Stimulated activated CD8-positive, alpha-beta memory T cell treated with anti-CD3 and anti-CD28 coated beads, Interleukin-4, amount 100 ng/mL, for 48 hours (primary cell): ENCODE measurements at regions not wholly inside any gene's neighbourhood (a gene's known extent, or its start where the extent isn't known, plus 50 kb on each side); places are given as distances from the start of the nearest gene placed in this dataset.
A peak's percentile ranks its signal among the peaks of the same experiment; 100 is the strongest.

Experiments used
- DNase-seq: peaks from one replicate; pipeline ENCODE4 v3.0.0-alpha.2; 2020

DNA sequence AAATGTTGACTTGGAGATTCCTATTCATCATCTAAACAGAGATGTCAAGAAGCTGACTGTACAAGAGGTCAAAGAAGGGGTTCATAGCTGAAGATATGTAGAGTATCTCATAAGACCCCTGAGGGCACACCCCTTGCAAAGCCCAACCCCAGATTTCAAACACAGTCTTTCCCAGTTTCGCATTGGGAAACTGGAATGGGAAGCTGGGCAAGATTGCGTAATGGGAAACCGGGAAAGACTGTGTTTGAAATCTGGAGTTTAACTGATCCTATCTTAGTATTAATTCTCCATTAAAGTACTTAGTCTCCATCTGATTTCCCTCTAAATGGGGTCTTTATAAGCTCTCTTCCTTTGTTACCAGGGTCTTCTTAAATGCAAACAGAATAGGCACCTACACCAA is 99.5 kb downstream of the FAM76B start:
- DNase-seq, result no peak

GRCh38 chr11:95688501-95689222 is 100.9 kb downstream of the FAM76B start:
- DNase-seq, result no peak

DNA sequence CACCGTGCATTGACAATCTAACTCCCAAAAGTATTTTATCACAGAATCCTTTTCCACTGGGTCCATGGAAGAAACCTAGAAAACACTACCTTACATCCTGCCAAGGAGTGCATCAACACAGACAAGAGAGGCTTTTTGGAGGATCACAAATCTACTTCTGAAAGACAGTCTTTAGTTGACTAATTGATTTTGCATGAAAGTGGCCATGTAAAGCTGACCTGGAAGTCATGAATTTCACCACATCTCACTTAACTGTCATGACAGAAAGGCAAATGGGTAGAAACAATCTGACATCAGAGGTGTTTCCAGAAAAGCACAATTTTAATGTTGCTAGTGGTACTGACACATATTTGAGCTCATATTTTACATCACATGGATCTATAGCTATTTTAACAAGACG is 101.6 kb downstream of the FAM76B start:
- no peak for DNase-seq

GRCh38 chr11:95686265-95686664 is 103.3 kb downstream of the FAM76B start:
- no peak for DNase-seq

GRCh38 chr11:95684701-95685100 is 104.9 kb downstream of the FAM76B start:
- no peak for DNase-seq

DNA sequence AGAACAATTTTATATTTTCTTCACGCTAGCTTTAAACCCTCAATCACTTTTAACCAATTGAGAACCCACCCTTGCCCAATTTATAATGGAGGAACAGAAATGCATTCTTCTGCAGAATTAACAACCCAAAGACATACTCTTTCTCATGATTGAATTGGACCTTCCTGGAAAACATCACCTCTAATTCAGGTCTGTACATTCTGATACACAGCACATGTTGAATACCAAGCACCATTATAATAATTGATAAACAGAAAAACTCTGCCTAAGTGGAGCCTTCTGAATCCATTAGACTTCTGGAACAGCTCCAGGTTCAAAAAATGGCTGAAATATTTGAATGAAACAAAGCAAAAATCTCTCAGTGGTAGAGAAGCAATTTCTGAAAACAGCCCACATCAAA is 105.4 kb downstream of the FAM76B start:
- no peak for DNase-seq

GRCh38 chr11:95682552-95682951 is 107.0 kb downstream of the FAM76B start:
- DNase-seq, result peak; percentile 47

DNA sequence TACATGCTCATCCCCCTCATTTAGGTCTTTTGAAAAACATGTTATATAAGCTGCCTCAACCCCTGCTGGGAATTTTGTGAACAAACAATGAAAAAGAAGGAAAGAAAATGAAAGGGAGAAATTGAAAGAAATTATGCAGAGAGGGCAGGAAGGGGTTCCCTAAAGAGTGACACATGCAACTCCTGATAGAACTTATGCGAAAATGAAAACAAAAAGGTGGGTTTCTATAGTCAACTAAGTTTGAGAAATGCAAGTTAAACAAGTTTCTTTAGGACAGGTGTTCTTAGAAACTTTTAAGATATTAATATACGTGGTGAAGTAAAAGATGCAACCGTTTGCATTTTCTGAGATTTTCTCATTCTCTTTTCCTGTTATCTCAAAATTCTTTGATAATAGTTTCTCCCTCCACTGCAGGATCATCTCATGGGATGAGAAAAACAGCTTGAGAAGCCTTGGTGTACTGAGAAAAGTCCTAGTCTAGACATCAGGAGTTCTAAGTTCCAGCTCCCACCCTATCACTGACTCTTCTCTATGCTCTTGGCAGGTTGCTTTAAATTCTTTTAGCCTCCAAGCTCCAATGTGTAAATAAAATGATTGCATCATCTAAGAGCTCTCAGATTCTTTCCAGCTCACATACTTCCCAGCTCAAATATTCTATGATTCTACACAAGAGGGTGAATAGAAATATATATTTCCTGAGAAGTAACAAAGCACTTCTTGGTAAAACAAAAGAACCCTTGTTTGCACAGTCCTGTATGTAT is 109.2 kb downstream of the FAM76B start:
- DNase-seq, result no peak

DNA sequence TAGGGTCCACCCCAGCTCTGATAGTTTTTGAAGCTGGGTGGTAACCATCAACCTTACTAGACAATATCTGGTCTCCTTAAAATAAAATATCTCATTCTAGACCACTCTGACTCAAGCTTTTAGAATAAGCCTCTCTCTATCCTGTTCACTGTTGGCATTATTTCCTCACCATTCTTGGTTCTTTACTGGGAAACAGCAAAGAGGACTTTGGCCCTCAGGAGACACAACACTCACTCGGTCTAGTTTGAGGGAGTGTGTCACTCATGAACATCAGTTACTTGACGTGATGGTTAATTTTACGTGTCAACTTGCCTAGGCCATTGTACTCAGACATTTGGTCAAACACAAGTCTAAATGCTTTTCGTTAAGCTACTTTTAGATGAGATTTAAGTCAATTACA is 110.6 kb downstream of the FAM76B start:
- no peak for DNase-seq

- DNase-seq, result no peak
These were observed 113.3 kb downstream of the FAM76B start for GRCh38 chr11:95676308-95676707.

DNA sequence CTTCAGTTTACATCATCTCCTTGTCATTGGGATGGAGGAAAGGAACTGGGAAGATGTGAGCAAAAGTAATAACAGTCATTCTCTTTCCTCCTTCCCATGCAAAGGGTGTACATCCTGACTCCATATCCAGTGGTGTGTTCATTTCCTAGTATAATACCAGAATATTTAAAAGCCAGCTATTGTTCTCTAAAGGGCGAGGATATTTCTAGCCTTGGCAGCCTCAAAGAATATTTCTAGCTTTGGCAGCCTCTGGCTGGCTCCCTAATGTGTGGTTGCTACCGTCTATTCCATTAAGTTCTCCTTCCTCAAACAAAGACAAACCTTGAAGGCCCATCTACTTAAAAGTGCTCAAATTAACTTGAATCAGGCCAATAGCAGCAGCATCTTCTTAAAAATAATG is 114.0 kb downstream of the FAM76B start:
- DNase-seq, result no peak

GRCh38 chr11:95674657-95675358 is 114.8 kb downstream of the FAM76B start:
- DNase-seq, result peak; percentile 57

DNA sequence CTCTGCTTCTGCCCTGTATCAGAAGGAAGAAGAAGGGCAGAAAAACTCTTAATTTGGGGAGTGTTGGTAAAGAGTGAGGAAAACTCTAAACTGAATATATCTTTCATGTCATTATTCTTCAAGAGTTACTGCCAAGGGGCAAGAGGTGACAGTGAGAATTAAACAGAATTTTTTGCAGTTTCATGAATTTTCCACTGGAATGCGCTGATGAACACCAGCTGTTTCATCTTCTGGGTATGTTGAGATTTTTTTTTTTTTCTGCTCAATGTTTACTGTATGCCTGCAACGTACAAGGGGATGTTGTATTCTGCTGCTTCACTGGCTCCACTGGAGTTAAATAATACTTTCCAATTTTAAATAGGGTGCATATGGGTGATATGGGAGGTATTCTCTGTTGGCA is 117.8 kb downstream of the FAM76B start:
- no peak for DNase-seq

DNA sequence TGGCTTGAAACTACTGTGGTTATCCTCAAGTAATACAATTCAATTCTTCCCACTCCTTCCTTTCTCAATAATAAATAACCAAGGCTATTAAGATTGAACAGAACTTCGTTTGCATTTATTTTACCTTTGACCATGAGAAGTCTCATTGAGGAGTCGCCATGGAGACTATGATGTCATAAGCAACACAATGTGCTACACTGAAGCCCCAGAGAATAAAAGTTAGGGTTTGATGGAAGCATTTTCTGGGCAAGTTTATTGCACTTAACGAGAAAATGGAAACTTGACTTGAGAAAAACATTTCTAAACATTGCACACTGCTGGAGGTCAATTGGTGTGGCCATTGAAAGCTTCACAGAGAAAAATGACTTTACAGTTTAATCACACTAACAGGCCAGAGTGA is 121.5 kb downstream of the FAM76B start:
- DNase-seq, result no peak

DNA sequence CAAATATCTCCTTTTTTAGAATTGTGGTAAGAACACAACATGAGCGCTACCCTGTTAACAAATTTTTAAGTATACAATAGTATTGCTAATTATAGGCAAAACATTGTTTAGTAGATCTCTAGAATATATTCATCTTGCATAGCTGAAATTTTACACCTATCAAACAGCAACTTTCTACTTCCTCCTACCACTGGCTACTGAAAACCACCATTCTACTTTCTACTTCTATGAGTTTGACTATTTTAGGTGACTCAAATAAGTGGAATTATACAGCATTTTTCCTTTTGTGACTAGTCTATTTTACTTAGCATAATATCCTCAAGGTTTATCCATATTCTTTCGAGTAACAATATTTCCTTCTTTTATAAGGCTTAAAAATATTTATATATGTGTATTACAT is 128.4 kb downstream of the FAM76B start:
- no peak for DNase-seq

DNA sequence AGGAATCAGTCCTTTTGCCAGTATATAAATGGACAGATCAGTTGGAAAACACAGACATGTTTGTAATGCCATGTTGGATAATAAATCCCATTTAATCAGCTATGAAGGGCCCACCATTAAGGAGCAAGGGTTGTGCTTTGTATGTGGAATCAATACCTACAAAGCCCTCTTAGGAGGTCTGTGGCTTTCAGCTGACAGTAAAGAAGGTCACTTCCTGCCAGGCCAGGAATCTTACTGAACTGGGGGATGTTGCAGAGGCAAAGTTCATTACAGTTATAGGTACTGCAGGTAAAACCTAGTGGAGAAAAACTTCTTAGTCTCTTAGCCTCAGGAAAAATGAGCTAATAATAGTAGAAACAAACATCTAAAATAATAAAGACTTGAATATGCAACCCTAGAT is 129.5 kb downstream of the FAM76B start:
- no peak for DNase-seq

DNA sequence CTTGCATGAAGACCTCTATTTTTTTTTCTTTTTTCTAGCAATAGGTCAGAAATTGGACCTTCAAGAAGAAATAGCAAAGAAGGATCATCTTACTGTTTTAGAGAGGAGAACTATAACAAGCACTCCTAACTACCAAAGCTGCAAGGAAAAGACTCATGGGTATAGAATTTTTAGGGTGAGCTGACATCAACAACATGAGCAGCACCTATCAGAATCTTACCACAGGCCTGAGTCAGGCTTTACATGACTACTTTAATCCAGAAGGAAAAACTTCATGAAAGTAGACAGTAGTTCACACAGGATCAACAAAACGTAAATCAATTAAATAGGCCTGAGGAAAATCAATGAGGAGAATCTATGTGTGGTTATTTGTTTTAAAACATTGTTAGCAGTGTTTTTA is 130.5 kb downstream of the FAM76B start:
- DNase-seq, result no peak

- no peak for DNase-seq
These were observed 134.0 kb downstream of the FAM76B start for GRCh38 chr11:95655536-95655935.

DNA sequence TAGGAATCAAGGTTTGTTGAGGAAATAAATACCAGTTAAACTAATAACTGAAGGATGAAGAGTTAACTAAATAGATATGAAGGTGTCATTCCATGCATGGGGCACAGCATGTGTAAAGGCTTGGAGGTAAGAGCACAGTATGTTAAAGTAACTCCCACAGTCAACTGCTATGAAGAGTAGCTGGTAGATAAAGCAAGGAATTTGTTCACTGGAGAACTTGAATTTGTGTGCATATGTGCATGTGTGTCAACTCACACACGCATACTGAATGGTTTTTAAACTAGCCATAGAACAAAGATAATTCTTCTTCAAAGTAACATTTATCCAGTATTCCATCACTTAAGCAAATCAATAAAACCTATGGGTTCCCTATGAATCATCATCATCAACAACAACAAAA is 135.9 kb downstream of the FAM76B start:
- DNase-seq, result no peak

DNA sequence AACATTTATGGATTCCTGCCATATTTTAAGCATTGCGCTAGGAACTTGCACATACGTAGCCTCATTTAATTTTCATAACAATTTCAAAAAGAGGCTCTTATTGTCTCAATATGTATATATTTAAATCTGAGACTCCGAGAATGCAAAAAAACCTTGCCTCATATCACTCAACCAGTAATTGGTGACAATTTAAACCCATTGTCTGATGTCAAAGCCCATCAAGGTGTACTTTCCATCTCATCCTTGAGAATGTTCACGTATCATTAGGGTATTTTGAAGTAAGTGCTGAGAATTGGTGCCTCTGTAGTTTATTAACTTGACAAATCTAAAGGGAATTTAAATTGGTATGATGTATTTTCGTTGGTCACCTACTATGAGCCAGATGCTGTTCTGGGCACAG is 136.5 kb downstream of the FAM76B start:
- DNase-seq, result no peak

GRCh38 chr11:95652002-95652472 is 137.5 kb downstream of the FAM76B start:
- DNase-seq, result no peak

DNA sequence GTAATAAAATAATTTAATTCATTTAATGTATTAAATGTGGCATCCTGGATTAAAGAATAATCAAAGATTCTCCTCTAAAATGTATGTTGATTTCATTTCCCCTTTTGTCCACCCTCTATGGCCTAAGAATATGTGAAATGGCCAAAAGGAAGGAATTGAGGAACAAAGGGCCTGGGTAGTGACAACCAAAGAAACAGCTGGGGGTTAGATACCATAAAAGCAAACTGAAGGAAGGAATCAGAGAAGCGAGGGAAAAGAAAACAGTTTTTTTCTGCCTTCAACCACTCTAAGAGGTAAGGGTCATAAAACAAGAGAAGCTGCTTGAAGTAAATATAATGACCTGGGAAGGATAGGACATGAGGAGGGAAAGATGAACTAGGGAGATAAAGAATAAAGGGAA is 139.3 kb downstream of the FAM76B start:
- DNase-seq, result no peak

DNA sequence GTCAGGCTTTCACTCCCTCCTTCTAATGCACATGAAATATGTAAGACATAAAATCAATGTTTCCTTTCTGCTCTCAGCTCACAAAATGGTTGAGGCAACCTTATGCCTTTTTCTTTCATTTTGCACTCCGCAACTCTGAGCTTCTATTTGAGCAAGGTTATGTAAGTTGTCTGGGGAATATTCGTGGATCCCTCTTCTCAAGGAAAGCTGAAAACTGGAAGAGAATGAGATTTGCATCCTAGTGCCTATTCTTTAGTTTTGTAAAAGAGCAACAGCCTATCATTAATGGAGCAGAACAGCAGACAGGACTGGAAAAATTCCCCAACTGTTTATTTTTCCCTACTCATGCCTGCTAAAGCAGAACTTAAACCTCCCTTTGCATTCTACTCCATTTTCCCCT is 141.7 kb downstream of the FAM76B start:
- no peak for DNase-seq

DNA sequence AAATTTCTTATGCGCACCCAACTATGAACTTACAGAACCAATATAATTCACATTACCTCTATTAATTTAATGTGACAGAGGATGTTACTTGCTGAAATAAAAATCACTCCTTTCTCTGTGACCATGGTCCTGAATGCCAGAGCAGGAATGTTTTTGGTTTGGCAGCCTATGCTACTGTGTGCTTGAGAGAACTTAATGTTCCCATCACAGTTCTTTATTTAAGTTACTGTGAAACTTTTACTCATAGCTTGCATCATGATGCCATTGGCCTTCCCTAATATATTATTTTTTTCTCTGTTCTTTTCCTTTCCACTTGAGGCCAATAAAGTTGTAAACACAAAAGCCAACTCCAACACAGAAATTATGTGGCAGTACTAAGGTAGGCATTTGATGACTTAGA is 142.2 kb downstream of the FAM76B start:
- DNase-seq, result no peak
